Progenitor cell of endocrine pancreas (in vitro differentiated cells): ENCODE measurements at regions not wholly inside any gene's neighbourhood (a gene's known extent, or its start where the extent isn't known, plus 50 kb on each side); places are given as distances from the start of the nearest gene placed in this dataset.
"Not testable (repeated sequence)": the region's sequence is repeated elsewhere in the genome, so short reads cannot be mapped to it uniquely, and the experiment has no call there.

Experiments
- DNase-seq: peaks from one replicate; pipeline ENCODE4 v3.0.0; 2021; ENCODE audit warnings: low spot score; ENCODE audit not compliant: unreplicated experiment
- H3K27ac Mint-ChIP-seq: 2 replicates; pipeline ENCODE4 v1.8.0; 2021; ENCODE audit warnings: mild to moderate bottlenecking, moderate library complexity, mixed read lengths
- H3K27me3 Mint-ChIP-seq: 2 replicates; pipeline ENCODE4 v1.8.0; 2021; ENCODE audit warnings: mixed read lengths
- H3K36me3 Mint-ChIP-seq: 2 replicates; pipeline ENCODE4 v1.8.0; 2022; ENCODE audit warnings: mixed read lengths; ENCODE audit not compliant: insufficient read depth
- H3K4me1 Mint-ChIP-seq: 2 replicates; pipeline ENCODE4 v1.8.0; 2021; ENCODE audit warnings: low read depth, mixed read lengths
- H3K4me3 Mint-ChIP-seq: 2 replicates; pipeline ENCODE4 v1.8.0; 2021; ENCODE audit warnings: low read depth, mild to moderate bottlenecking, moderate library complexity, mixed read lengths
- H3K9me3 Mint-ChIP-seq: 2 replicates; pipeline ENCODE4 v1.8.0; 2021; ENCODE audit warnings: low read depth, mixed read lengths
- TF ChIP-seq, protein P1 (sequence below): fragments of 200-600 bp; sonication (generic); IDR thresholded peaks from one replicate; pipeline ENCODE4 v1.5.0; 2021; ENCODE audit warnings: antibody characterized with exemption, mild to moderate bottlenecking; ENCODE audit not compliant: unreplicated experiment

DNA sequence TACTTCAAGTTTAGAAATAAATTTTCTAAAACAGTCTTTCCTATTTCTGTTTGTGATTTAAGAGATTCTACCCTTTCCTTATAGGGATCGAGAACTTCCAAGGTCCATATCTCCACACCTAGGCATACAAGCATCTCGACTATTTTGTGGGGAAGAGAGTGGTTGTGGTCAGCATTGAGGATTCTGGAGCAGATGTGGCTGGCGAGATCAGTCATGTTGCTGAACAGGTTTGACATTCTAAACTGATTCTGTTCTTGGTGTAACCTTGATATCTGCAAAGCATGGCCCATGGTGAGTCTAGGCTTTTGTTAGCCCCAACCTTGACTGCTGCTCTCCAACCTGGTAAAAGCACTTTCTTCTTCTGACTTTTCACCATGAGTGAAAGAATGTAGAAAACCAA lies 167.6 kb upstream of the POGK start:
- TF ChIP-seq, protein P1, sequence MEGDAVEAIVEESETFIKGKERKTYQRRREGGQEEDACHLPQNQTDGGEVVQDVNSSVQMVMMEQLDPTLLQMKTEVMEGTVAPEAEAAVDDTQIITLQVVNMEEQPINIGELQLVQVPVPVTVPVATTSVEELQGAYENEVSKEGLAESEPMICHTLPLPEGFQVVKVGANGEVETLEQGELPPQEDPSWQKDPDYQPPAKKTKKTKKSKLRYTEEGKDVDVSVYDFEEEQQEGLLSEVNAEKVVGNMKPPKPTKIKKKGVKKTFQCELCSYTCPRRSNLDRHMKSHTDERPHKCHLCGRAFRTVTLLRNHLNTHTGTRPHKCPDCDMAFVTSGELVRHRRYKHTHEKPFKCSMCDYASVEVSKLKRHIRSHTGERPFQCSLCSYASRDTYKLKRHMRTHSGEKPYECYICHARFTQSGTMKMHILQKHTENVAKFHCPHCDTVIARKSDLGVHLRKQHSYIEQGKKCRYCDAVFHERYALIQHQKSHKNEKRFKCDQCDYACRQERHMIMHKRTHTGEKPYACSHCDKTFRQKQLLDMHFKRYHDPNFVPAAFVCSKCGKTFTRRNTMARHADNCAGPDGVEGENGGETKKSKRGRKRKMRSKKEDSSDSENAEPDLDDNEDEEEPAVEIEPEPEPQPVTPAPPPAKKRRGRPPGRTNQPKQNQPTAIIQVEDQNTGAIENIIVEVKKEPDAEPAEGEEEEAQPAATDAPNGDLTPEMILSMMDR: no peak
- H3K9me3 Mint-ChIP-seq: no peaks in the 10 kb centered on the region
- no peaks in the 10 kb centered on the region for H3K36me3 Mint-ChIP-seq
- DNase-seq: no peak
- no peak overlapping the region for H3K27ac Mint-ChIP-seq
- H3K4me1 Mint-ChIP-seq: no peaks in the 10 kb centered on the region
- peaks cover 3% of the 10 kb centered on the region for H3K27me3 Mint-ChIP-seq
- H3K4me3 Mint-ChIP-seq: no peak overlapping the region

DNA sequence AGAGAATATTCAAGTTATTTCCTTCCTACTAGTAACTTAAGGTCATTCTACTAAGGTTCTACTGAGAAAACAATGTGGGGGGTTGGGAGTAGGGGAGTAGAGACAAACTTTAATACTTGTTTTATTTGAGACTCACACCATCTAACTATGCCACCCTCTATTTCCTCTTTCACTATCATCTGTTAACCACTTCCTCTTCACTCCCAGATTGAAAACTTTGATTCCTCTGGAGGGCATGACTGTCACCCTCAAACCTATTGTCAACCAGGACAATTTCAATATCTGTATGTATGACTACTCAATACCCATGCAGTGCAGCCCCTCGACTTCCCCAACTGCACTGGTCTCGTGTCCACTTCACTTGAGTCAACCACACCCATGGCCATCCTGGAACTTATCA lies 165.6 kb upstream of the POGK start:
- no peak overlapping the region for H3K27ac Mint-ChIP-seq
- no peaks in the 10 kb centered on the region for H3K9me3 Mint-ChIP-seq
- no peak overlapping the region for H3K4me3 Mint-ChIP-seq
- DNase-seq: no peak
- TF ChIP-seq, protein P1: no peak
- peaks cover 3% of the 10 kb centered on the region for H3K27me3 Mint-ChIP-seq
- no peaks in the 10 kb centered on the region for H3K4me1 Mint-ChIP-seq
- no peaks in the 10 kb centered on the region for H3K36me3 Mint-ChIP-seq

DNA sequence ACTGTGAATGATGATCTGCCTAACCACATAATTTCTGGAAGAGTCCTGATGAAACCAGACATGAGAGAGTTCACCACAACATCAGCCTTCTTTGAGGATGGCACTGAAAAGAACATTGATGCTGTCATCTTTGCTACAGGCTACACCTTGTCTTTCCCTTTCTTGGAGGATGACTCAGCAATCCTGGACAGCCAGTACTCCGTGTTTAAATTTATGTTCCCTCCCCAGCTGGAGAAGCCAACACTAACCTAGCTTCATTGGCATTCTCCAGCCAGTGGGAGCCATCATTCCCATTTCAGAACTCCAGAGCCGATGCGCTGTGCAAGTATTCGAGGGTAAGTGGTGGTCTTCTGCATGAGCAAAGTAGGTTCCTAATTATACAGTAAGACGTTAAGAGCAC lies 164.1 kb upstream of the POGK start:
- Mint-ChIP-seq H3K27me3 (peaks cover 3% of the 10 kb centered on the region), H3K4me1 (no peaks in the 10 kb centered on the region), H3K9me3 (no peaks in the 10 kb centered on the region), H3K36me3 (no peaks in the 10 kb centered on the region), H3K27ac (no peak overlapping the region), H3K4me3 (no peak overlapping the region)
- no peak for DNase-seq
- TF ChIP-seq, protein P1: no peak

DNA sequence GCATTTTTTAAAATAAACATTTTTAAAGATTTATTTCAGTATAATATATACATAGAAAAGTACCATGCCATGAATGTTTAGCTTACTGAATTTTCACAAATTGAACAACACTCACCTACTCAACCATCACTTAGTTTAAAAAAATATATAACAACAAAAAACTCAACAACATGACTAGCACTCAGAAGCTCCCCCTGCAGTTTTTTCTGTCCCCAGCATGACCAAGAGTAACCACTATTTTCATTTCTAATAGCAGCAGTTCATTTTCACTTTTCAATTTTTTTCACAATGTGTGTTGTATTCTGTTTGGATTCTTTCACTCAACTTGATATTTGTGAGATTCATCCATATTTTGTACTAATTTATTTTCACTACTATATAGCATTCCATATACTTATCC lies 162.3 kb upstream of the POGK start:
- TF ChIP-seq, protein P1: peak; percentile 12
- no peaks in the 10 kb centered on the region for H3K4me1 Mint-ChIP-seq
- H3K36me3 Mint-ChIP-seq: no peaks in the 10 kb centered on the region
- DNase-seq: no peak
- no peak overlapping the region for H3K4me3 Mint-ChIP-seq
- H3K9me3 Mint-ChIP-seq: no peaks in the 10 kb centered on the region
- no peaks in the 10 kb centered on the region for H3K27me3 Mint-ChIP-seq
- no peak overlapping the region for H3K27ac Mint-ChIP-seq

DNA sequence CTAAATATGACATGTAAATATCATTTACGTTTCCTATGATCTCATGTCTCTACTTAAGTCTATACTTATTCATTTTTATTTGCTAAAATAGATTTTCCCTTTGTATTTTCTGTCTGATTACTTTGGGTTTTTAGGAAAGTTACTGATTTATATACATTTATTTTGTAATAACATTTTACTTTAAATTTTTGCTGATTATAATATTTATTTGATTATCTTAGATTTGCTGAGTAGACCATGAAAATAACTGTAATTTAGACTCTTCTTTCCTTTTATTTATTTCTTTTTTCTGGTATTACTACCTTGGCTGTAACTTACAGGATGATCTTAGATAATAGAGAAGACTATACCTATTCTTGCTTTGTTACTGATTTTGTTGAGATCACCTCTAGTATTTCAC lies 159.9 kb upstream of the POGK start:
- Mint-ChIP-seq H3K9me3 (no peaks in the 10 kb centered on the region), H3K36me3 (no peaks in the 10 kb centered on the region), H3K4me1 (no peaks in the 10 kb centered on the region), H3K4me3 (no peak overlapping the region), H3K27me3 (no peaks in the 10 kb centered on the region), H3K27ac (no peak overlapping the region)
- TF ChIP-seq, protein P1: no peak
- no peak for DNase-seq

DNA sequence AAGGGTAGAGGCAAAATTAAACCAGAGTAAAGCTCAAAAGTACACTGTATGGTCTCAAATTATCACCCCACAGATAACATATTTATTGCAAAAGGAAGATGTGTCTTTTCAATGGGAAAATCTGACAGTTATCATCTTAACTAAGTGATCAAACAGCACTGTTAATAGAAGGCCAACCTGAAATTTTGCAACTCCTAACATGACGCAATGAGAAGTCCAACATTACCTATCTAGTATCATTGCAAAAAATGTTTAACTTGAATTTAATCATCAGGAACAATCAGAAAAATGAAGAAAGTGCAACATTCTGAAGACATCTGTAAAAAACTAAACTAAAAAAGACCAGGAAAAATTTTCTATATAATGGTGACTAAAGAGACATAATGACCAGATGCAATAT lies 156.7 kb upstream of the POGK start:
- Mint-ChIP-seq H3K4me1 (no peaks in the 10 kb centered on the region), H3K9me3 (peaks cover 21% of the 10 kb centered on the region), H3K27me3 (no peaks in the 10 kb centered on the region), H3K27ac (no peak overlapping the region), H3K36me3 (no peaks in the 10 kb centered on the region), H3K4me3 (no peak overlapping the region)
- DNase-seq: no peak
- TF ChIP-seq, protein P1: no peak

DNA sequence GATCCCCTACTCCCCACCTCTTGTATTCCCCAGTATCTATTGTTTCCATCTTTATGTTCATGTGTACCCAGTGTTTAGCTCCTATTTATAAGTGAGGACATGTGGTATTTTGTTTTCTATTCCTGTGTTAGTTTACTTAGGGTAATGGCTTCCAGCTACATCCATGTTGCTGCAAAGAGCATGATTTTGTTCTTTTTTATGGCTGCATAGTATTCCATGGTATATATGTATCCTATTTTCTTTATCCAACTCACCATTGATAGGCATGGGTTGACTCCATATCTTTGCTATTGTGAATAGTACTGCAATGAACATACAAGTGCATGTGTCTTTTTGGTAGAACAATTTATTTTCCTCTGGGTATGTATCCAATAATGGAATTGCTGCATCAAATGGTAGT lies 154.6 kb upstream of the POGK start:
- not testable (repeated sequence) for DNase-seq, H3K4me1 Mint-ChIP-seq, H3K4me3 Mint-ChIP-seq, H3K27ac Mint-ChIP-seq, H3K36me3 Mint-ChIP-seq, H3K27me3 Mint-ChIP-seq
- peaks cover 26% of the 10 kb centered on the region for H3K9me3 Mint-ChIP-seq
